ENCODE measurements at regions not wholly inside any gene's neighbourhood (a gene's known extent, or its start where the extent isn't known, plus 50 kb on each side); places are given as distances from the start of the nearest gene placed in this dataset.
"Not testable (repeated sequence)": the region's sequence is repeated elsewhere in the genome, so short reads cannot be mapped to it uniquely, and the experiment has no call there.

DNA sequence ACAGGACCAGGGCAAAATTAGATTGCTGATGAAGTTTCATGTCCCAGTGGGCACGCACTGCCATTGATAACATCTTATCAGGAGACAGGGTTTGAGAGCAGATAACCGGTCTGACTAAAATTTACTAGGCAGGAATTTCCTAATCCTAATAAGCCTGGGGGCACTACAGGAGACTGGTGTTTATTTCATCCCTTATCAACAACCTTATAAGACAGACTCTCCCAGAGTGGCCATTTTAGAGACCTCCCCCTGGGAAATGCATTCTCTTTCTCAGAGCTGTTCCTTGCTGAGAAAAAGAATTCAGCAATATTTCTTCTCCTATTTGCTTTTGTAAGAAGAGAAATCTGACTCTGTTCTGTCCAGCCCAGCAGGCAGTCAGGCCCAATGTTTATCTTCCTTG is 423.4 kb upstream of the IMPG1 start:
- DNase-seq: no peak

DNA sequence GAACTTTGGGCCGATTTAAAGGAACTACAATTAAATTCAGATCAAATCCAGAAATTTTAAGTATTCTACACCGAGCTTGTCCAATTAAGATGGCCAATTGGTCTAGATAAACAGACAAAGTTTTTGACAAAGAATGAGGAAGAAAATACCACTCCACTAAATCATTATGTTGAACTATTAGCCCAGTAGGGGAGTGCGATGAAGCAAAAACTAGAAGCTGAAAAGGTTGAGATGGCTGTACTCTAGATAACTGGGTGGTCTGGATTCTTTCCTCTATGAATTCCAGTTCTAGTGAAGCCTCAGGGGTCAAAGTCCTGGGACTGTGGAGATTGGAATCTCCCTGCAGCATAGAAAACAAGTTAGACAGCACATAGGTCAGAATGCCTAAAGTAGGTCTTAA is 418.9 kb upstream of the IMPG1 start:
- not testable (repeated sequence) for DNase-seq

- no peak for DNase-seq
Observed at GRCh38 chr6:76490456-76490855, 418.0 kb upstream of the IMPG1 start.

- no peak for DNase-seq
Observed at GRCh38 chr6:76481101-76481500, 408.6 kb upstream of the IMPG1 start.

GRCh38 chr6:76472858-76473257 is 400.4 kb upstream of the IMPG1 start:
- DNase-seq: no peak

GRCh38 chr6:76466286-76466685 is 393.8 kb upstream of the IMPG1 start:
- DNase-seq: no peak

DNA sequence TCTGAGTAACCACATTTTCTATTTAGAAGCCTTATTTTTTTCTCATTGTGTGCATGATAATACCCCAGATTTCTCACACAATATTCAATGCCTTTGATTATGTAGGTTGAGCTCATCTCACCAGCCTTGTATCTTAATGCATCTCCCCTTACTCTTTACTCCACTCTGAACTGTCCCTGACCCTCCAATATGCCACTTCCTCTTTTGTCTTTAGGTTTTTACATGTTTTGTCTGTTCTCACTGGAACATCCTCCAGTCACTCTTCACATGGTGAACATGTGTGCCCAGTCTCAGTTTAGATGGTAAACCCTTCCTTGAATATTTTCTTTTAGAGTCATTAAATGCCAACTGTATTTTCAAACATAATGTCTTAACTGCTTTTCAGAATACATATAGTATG is 392.9 kb upstream of the IMPG1 start:
- no peak for DNase-seq

GRCh38 chr6:76453270-76453669 is 380.8 kb upstream of the IMPG1 start:
- DNase-seq: no peak

- DNase-seq: no peak
Observed at GRCh38 chr6:76451926-76452709, 379.7 kb upstream of the IMPG1 start.

DNA sequence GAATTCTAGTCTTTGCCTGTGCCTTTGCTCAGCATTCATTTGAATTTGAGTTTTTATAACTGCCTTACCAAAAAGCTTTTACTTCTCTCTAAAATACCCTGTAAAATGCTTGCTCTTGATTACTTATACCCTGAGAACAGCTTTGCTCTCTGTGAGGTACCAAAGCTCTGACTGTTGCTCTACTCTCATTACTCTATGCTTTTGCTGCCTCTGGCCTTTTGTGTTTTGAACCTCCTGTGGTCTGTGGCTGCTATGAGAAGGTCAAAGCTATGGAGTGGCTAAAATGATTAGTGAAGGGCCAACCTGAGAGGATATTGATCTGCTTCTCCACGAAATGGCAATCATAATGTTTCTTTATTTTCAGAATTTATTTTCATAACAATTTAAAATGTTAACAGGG is 375.6 kb upstream of the IMPG1 start:
- no peak for DNase-seq

GRCh38 chr6:76441875-76442274 is 369.4 kb upstream of the IMPG1 start:
- DNase-seq: no peak

DNA sequence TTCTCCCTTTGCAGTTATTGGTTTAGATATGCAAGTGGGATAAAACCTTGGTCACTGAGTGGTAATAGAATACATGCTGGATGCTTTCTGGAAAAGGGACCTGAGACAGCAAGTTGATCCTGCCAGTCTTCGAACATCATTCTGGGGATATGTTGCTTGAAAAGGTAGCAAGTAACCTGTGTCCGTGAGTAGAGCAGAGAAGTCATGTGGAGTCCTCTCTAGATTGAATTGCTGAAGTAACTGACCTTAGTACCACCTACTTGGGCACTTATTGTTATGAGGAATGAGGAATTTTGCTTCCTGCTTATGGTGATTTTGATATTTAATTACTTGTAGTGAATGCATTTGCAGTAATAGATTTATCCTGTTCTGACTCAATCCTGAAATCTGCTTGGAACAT is 367.3 kb upstream of the IMPG1 start:
- DNase-seq: no peak

DNA sequence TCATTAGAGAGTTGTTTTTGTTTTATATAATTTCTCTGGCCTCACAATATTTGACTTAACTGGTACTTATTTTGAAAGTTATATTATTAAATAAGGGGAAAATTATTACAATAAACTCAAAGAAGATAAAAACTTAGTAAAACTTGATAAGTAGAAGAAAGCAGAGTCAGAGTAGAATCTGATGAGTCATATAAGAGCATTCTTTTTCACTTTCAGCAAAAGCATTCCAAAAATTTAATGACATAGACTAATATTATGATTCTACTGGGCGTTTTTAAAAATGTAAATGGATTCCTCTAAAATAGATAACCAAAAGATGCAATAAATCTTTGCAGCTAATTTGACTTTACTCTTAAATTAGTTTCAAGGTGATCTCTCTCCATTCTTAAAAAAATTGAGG is 366.3 kb upstream of the IMPG1 start:
- no peak for DNase-seq

DNA sequence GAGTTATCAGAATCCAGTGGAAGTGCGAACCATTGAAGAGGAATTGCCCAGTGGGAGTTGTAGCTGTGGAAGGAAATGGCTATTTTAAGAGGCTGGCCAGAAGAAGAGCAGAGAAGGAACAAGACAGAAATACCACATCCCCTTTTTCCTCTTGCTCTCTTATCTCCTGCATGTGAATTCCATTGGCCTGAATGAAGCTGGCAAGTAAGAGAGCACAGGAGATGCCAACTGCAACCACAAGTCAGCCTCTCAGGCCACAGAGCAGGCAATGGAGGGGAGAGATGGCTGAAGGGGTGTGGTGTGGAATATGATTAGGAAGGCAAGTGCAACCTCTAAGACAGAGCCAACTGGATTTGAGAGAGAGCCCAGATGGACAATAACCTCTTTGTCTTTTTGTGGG is 362.7 kb upstream of the IMPG1 start:
- DNase-seq: no peak

GRCh38 chr6:76422511-76423213 is 350.2 kb upstream of the IMPG1 start:
- no peak for DNase-seq

GRCh38 chr6:76420094-76420493 is 347.6 kb upstream of the IMPG1 start:
- no peak for DNase-seq

GRCh38 chr6:76418560-76419223 is 346.2 kb upstream of the IMPG1 start:
- DNase-seq: no peak

DNA sequence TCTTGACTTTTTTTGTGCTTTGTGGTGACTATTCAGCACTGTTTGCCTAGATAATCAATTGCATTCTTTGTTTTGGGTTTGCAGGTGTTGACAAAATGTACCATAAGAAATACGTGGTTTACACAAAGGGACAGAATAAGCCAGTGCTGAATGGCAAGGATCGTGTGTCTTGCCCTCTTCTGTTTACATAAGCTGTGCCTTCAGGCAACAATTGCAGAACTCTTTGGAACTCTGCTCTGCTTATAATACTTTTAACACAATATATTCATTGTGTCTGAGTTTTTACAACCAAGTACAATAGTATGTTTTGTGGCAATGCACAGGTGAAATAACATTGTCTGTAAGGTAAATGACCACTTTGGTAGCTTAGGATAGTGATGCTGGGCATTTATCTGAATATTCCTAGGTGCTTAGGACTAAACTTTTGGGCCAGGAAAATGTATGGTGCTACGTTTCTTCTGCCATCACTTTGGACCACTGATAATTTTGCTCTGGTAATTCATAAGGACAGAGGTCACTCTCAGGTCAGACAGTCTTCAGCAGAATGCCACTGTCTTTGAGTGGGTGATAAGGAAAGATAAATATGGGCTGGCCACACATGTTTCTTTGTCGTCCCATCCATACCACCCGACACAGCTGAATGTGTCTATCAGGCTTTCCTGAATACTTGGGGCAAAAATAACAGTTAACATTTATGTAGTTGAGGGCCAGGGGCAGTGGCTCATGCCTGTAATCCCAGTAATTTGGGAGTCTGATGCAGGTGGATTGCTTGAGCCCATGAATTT is 344.6 kb upstream of the IMPG1 start:
- DNase-seq: peak; percentile 73 to 75

GRCh38 chr6:76403064-76403463 is 330.6 kb upstream of the IMPG1 start:
- DNase-seq: no peak

DNA sequence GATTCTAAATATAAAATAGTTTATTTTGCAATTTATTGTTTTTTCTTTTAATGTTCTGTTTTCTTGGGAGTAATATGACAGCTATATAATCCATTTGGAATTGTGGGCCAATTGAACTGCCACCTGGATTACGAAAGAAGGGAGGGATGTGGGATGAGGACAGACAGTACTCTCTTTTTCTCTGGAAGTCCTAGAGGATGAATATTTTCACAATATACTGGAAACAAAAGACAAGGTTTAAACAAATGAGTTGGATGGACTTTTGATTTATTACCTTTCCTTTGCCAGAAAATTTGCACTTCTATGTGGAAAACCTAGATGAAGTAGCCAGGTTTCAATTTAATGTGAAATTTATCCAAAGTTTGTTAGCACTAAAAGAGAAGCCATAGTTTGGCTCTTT is 325.5 kb upstream of the IMPG1 start:
- no peak for DNase-seq

DNA sequence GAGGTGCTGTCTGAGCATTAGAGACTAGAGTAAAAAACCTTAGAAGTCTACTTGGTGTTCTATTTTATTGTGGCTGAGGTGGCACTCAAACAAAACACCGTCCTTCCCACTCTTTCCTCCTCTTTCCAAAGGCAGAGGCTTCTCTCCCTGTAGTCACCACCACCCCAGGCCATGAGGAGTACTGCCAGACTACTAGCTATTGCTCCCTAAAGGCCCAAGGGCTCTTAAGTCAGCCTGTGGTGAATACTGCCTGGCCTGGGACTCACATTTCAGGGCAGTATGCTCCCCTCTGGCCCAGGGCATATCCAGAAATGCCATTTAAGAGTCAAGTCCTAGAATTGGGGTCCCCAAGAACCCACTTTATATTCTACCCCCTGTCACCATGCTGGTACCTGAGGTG is 309.7 kb upstream of the IMPG1 start:
- DNase-seq: no peak

- DNase-seq: no peak
Observed at GRCh38 chr6:76381612-76382011, 309.1 kb upstream of the IMPG1 start.

- peak; percentile 18 to 48 for DNase-seq
Observed at GRCh38 chr6:76351275-76351674, 278.8 kb upstream of the IMPG1 start.
